Mesenchymal stem cell (in vitro differentiated cells and primary cell): ENCODE measurements at regions not wholly inside any gene's neighbourhood (a gene's known extent, or its start where the extent isn't known, plus 50 kb on each side); places are given as distances from the start of the nearest gene placed in this dataset.

Experiments used
- DNase-seq: peaks from one replicate; pipeline ENCODE4 v3.0.0-alpha.2; 2013
- H2AFZ ChIP-seq: one replicate; pipeline ENCODE4 v1.6.1; 2013; ENCODE audit warnings: low read depth, mild to moderate bottlenecking, control low read depth, inconsistent platforms, low read length, moderate library complexity
- H2AK5ac ChIP-seq: 2 replicates; pipeline ENCODE4 v1.6.1; 2013; ENCODE audit warnings: low read length, moderate library complexity, mild to moderate bottlenecking, inconsistent platforms; ENCODE audit not compliant: severe bottlenecking
- H2BK120ac ChIP-seq: one replicate; pipeline ENCODE4 v1.6.1; 2013; ENCODE audit warnings: low read depth, mild to moderate bottlenecking, inconsistent platforms, low read length, moderate library complexity
- H2BK12ac ChIP-seq, 2 experiments: one replicate each; pipeline ENCODE4 v1.6.1; 2013; ENCODE audit warnings: inconsistent platforms in 2 of 2, low read length in 2 of 2, mild to moderate bottlenecking in 2 of 2, moderate library complexity in 2 of 2, control low read depth in 1 of 2
- H2BK15ac ChIP-seq: one replicate; pipeline ENCODE4 v1.6.1; 2013; ENCODE audit warnings: mild to moderate bottlenecking, low read depth, inconsistent platforms; ENCODE audit not compliant: poor library complexity, severe bottlenecking
- H2BK5ac ChIP-seq: 2 replicates; pipeline ENCODE4 v1.6.1; 2013; ENCODE audit warnings: low read depth, mild to moderate bottlenecking, low read length, control low read depth, inconsistent platforms; ENCODE audit not compliant: poor library complexity, severe bottlenecking
- H3K14ac ChIP-seq, 2 experiments: one replicate each; pipeline ENCODE4 v1.6.1; 2013; ENCODE audit warnings: inconsistent platforms in 2 of 2, low read length in 2 of 2, control low read depth in 1 of 2, mild to moderate bottlenecking in 1 of 2, moderate library complexity in 1 of 2
- H3K18ac ChIP-seq, 2 experiments: one replicate each; pipeline ENCODE4 v1.6.1; 2013; ENCODE audit warnings: inconsistent platforms in 2 of 2, low read length in 2 of 2, control low read depth in 1 of 2, low read depth in 1 of 2, mild to moderate bottlenecking in 1 of 2
- H3K23ac ChIP-seq, 2 experiments: one replicate each; pipeline ENCODE4 v1.6.1; 2013; ENCODE audit warnings: inconsistent platforms in 2 of 2, low read length in 2 of 2, mild to moderate bottlenecking in 2 of 2, moderate library complexity in 2 of 2, control low read depth in 1 of 2
- H3K27ac ChIP-seq: 2 replicates; pipeline ENCODE4 v1.5.1; 2013; ENCODE audit warnings: mild to moderate bottlenecking, moderate library complexity, low read length, control low read depth, inconsistent platforms; ENCODE audit not compliant: poor library complexity, severe bottlenecking
- H3K27me3 ChIP-seq, 2 experiments: 2 replicates each; pipeline versions ENCODE4 v1.6.1 to v1.7.0; 2013; ENCODE audit warnings: low read length in 2 of 2, mild to moderate bottlenecking in 2 of 2, moderate library complexity in 2 of 2, control low read depth in 1 of 2, inconsistent platforms in 1 of 2; ENCODE audit not compliant: control insufficient read depth in 1 of 2, insufficient read depth in 1 of 2
- H3K36me3 ChIP-seq, 2 experiments: 2 replicates each; pipeline versions ENCODE4 v1.6.1 to v1.7.0; 2013; ENCODE audit warnings: low read length in 2 of 2, control low read depth in 1 of 2, inconsistent platforms in 1 of 2, low read depth in 1 of 2, mild to moderate bottlenecking in 1 of 2; ENCODE audit not compliant: insufficient read depth in 2 of 2, control insufficient read depth in 1 of 2
- H3K4ac ChIP-seq, 2 experiments: one replicate each; pipeline ENCODE4 v1.6.1; 2013; ENCODE audit warnings: inconsistent platforms in 2 of 2, low read length in 2 of 2, mild to moderate bottlenecking in 2 of 2, moderate library complexity in 2 of 2, control low read depth in 1 of 2, low read depth in 1 of 2
- H3K4me1 ChIP-seq: 2 replicates; pipeline ENCODE4 v1.6.1; 2013; ENCODE audit warnings: low read depth, low read length, control low read depth; ENCODE audit not compliant: control insufficient read depth, insufficient read depth
- H3K4me2 ChIP-seq: 2 replicates; pipeline ENCODE4 v1.6.1; 2013; ENCODE audit warnings: low read length, mild to moderate bottlenecking, inconsistent platforms; ENCODE audit not compliant: poor library complexity, severe bottlenecking
- H3K4me3 ChIP-seq, 2 experiments: 2 replicates each; pipeline versions ENCODE4 v1.5.1 to v1.7.0; 2013; ENCODE audit warnings: low read length in 2 of 2, mild to moderate bottlenecking in 2 of 2, control low read depth in 1 of 2, low read depth in 1 of 2; ENCODE audit not compliant: insufficient read depth in 1 of 2
- H3K79me1 ChIP-seq: replicated peaks from 2 replicates; pipeline ENCODE4 v1.6.1; 2013; ENCODE audit warnings: mild to moderate bottlenecking, control low read depth, low read length, inconsistent platforms; ENCODE audit not compliant: poor library complexity, severe bottlenecking
- H3K9ac ChIP-seq: 2 replicates; pipeline ENCODE4 v1.7.0; 2013; ENCODE audit warnings: mild to moderate bottlenecking, low read length, moderate library complexity
- H3K9me3 ChIP-seq: 2 replicates; pipeline ENCODE4 v1.7.0; 2013; ENCODE audit warnings: mild to moderate bottlenecking, low read length; ENCODE audit not compliant: control insufficient read depth
- H4K8ac ChIP-seq: one replicate; pipeline ENCODE4 v1.6.1; 2013; ENCODE audit warnings: inconsistent platforms, mild to moderate bottlenecking, low read length, moderate library complexity
- H4K91ac ChIP-seq: one replicate; pipeline ENCODE4 v1.6.1; 2013; ENCODE audit warnings: mild to moderate bottlenecking, low read length, inconsistent platforms
- WGBS: methylation state at CpG from one replicate; pipeline ENCODE4 v1.1.7; 2013; ENCODE audit warnings: mixed read lengths; 5-methylcytosine and 5-hydroxymethylcytosine counted together

DNA sequence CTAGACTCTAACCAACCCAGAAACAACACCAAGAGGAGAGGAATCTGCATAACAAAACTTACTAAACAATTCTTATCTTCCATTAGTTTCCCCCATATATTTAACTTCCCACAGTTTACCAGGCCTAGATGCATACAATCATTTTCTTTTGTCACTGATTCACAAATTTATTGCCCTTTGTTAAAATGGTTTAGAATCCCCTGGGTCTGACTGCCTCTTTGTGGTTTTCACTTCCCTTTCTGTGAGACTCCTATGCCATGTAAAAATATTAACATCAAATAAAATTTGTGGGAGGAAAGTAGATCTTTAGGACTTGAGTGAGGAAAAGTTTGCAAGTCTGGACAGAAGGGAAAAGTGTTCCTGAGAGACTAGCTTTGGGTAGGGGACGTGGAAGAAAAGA, 393.8 kb upstream of the CNKSR2 start:
- Histone ChIP-seq H3K18ac (no peak overlapping the region), H3K4me2 (no peak overlapping the region), H4K91ac (no peak overlapping the region), H3K27me3 (no peaks in the 10 kb centered on the region), H2AK5ac (no peak overlapping the region), H3K27ac (no peak overlapping the region), H3K4ac (no peak overlapping the region), H2BK120ac (no peak overlapping the region), H2BK12ac (no peak overlapping the region), H3K14ac (no peak overlapping the region), H2AFZ (no peak overlapping the region), H3K4me3 (no peak overlapping the region), H3K36me3 (no peaks in the 10 kb centered on the region), H3K9me3 (no peaks in the 10 kb centered on the region), H2BK5ac (no peak overlapping the region), H3K4me1 (no peaks in the 10 kb centered on the region), H2BK15ac (no peak overlapping the region), H4K8ac (no peak overlapping the region), H3K23ac (no peak overlapping the region), H3K9ac (no peak overlapping the region), H3K79me1 (no peaks in the 10 kb centered on the region)
- no peak for DNase-seq
- no CpG with 5 or more reads among the region's 1 CpG for WGBS

DNA sequence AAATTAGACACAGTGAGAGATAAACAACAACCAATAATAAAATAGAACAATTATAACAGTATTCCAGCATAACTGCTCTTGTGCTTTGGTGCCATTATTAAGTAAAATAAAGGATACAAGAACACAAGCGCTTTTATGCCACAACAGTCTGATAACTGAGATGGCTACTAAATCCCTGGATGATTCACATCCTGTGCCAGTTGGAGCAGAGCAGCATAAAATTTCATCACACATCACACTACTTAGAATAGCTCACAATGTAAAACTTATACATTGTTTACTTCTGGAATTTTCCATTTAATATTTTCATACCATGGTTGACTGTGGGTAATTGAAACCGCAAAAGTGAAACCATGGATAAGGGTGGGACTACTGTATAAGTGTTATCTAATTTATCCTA, 399.9 kb upstream of the CNKSR2 start:
- H2AK5ac ChIP-seq: no peak overlapping the region
- H4K91ac ChIP-seq: no peak overlapping the region
- H3K79me1 ChIP-seq: no peaks in the 10 kb centered on the region
- no peak overlapping the region for H2BK120ac ChIP-seq
- no peak overlapping the region for H3K4me3 ChIP-seq
- H2AFZ ChIP-seq: no peak overlapping the region
- no peak overlapping the region for H3K9ac ChIP-seq
- no peak overlapping the region for H3K14ac ChIP-seq
- no peaks in the 10 kb centered on the region for H3K4me1 ChIP-seq
- no peaks in the 10 kb centered on the region for H3K36me3 ChIP-seq
- H3K9me3 ChIP-seq: no peaks in the 10 kb centered on the region
- 80% methylated on average over 1 of the region's 2 CpGs for WGBS
- no peak overlapping the region for H3K23ac ChIP-seq
- no peak overlapping the region for H3K4me2 ChIP-seq
- no peak overlapping the region for H3K4ac ChIP-seq
- no peak overlapping the region for H2BK5ac ChIP-seq
- no peaks in the 10 kb centered on the region for H3K27me3 ChIP-seq
- no peak overlapping the region for H4K8ac ChIP-seq
- no peak overlapping the region for H3K18ac ChIP-seq
- no peak overlapping the region for H2BK15ac ChIP-seq
- no peak overlapping the region for H3K27ac ChIP-seq
- H2BK12ac ChIP-seq: no peak overlapping the region
- DNase-seq: peak; percentile 31

DNA sequence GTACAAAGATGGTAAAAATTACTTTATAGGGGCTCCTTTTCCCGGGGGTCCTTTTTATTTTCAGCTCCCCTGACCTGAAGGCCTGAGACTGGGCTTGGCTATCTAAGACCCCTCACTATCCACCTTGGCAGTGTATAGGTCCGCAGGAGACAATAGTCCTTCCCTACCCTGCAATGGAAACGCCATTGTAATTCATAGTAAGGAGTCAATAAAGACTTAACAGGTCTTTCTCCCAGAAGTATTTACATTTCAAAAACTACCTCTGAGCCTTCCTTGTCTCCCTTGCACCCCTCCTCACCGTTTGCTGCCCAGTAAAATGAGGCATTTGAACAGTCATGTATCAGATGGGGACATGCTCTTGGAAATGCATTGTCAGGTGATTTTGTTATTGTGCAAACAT, 401.2 kb upstream of the CNKSR2 start:
- Histone ChIP-seq H4K91ac (no peak overlapping the region), H3K9me3 (no peaks in the 10 kb centered on the region), H3K4me1 (no peaks in the 10 kb centered on the region), H3K9ac (no peak overlapping the region), H3K14ac (no peak overlapping the region), H3K18ac (no peak overlapping the region), H3K79me1 (no peaks in the 10 kb centered on the region), H2BK120ac (no peak overlapping the region), H2AK5ac (no peak overlapping the region), H2AFZ (no peak overlapping the region), H3K27me3 (no peaks in the 10 kb centered on the region), H2BK5ac (no peak overlapping the region), H4K8ac (no peak overlapping the region), H3K4me2 (no peak overlapping the region), H3K23ac (no peak overlapping the region), H3K4ac (no peak overlapping the region), H2BK12ac (no peak overlapping the region), H2BK15ac (no peak overlapping the region), H3K4me3 (no peak overlapping the region), H3K36me3 (no peaks in the 10 kb centered on the region), H3K27ac (no peak overlapping the region)
- 35% methylated on average over 2 of the region's 4 CpGs for WGBS
- DNase-seq: no peak

DNA sequence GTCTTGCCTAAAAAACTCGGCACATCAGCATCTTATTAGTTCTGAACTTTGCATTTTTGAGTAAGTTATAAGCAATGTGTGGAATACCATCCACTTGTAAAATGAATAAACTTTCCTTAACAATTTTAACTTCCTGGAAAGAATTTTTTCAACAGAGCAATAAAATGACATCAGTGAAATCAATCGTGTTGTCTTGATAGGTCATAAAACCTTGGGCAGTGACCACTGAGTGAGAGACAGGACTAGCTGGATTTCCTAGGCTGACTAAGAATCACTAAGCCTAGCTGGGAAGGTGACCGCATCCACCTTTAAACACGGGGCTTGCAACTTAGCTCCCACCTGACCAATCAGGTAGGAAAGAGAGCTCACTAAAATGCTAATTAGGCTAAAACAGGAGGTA, 403.0 kb upstream of the CNKSR2 start:
- Histone ChIP-seq H3K27me3 (no peaks in the 10 kb centered on the region), H2BK5ac (no peak overlapping the region), H2AFZ (no peak overlapping the region), H3K18ac (no peak overlapping the region), H3K14ac (no peak overlapping the region), H3K27ac (no peak overlapping the region), H2BK12ac (no peak overlapping the region), H3K4me3 (no peak overlapping the region), H4K91ac (no peak overlapping the region), H3K9ac (no peak overlapping the region), H3K79me1 (no peaks in the 10 kb centered on the region), H2BK15ac (no peak overlapping the region), H3K23ac (no peak overlapping the region), H3K9me3 (no peaks in the 10 kb centered on the region), H3K4me1 (no peaks in the 10 kb centered on the region), H2AK5ac (no peak overlapping the region), H4K8ac (no peak overlapping the region), H3K4ac (no peak overlapping the region), H3K4me2 (no peak overlapping the region), H3K36me3 (no peaks in the 10 kb centered on the region), H2BK120ac (no peak overlapping the region)
- 67% methylated on average over 3 of the region's 4 CpGs for WGBS
- no peak for DNase-seq
